SW 1271 (cell line): ENCODE measurements at regions not wholly inside any gene's neighbourhood (a gene's known extent, or its start where the extent isn't known, plus 50 kb on each side); places are given as distances from the start of the nearest gene placed in this dataset.

Source experiments
- DNase-seq, 2 experiments: peaks; one replicate each; lab custom pipeline; 2025; lab: John Stamatoyannopoulos, UW

DNA sequence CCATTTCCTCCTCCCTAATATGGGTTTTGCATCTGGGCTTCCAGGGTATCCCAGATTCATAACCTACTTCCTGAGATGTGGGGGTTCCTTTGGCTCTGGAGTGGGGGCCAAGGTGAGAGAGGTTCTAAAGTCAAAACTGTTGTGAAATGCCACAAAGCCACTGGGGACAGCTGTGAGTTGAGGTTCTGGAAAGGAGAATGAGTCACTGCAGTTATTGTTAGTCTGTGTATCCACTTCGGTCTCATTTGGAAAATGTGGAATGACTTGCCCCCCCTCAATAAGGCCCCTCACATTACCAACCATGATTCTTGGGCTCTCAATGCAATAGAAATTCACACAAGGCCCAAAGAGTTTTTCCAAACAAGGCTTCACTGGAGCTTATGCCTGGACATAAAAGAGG, 51.1 kb upstream of the LGALSL start:
- DNase-seq = no peak

- DNase-seq = no peak
Observed at GRCh38 chr2:64403426-64403825, 50.5 kb upstream of the LGALSL start.

DNA sequence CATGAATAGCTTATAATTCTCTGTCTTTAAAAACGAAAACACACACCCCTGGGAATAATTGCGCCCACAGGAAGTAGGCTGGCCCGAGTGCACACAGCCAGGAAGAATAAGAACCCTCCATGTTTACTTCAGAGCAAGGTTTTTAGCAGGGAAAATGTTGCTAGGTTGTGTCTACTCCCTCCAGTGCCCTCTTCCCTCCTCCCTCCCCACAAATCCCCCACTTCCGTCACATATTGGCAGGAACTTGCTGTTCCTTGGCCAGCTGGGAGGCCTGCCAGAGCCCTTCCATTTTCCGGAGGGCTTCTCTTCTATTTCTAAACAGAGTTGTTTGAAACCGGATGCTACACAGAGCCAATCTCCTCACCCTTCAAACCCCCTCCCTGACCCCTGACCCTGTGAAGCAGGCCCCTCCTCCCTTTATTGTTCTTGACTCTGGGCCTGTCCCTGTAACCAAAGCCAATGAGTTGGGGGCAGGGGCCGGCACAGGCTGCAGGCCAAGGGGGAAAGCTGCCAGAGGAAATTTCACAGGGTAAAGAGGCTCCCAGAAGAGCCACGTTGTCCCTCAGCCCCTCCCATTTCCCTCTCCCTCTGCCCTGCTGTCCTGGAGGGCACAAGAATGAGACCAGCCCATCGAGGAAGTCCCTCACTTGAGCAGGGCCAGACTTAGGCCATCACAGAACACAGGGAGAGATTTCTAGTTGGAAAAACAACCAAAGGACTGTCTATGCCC, 49.8 kb upstream of the LGALSL start:
- DNase-seq = no peak
